NT2/D1 (cell line): ENCODE measurements at regions not wholly inside any gene's neighbourhood (a gene's known extent, or its start where the extent isn't known, plus 50 kb on each side); places are given as distances from the start of the nearest gene placed in this dataset.

Source experiments
- DNase-seq: peaks from one replicate; pipeline ENCODE4 v3.0.0-alpha.2; 2011; ENCODE audit warnings: low read depth, low spot score
- H3K27me3 ChIP-seq: 2 replicates; pipeline ENCODE4 v1.6.0; 2011; ENCODE audit warnings: mild to moderate bottlenecking; ENCODE audit not compliant: insufficient read length, insufficient read depth
- H3K36me3 ChIP-seq: 2 replicates; pipeline ENCODE4 v1.6.1; 2011; ENCODE audit warnings: mild to moderate bottlenecking, low read length, mixed read lengths; ENCODE audit not compliant: insufficient read depth, insufficient read length
- H3K4me1 ChIP-seq: 2 replicates; pipeline ENCODE4 v1.5.1; 2011; ENCODE audit not compliant: insufficient read depth, insufficient read length
- H3K4me3 ChIP-seq: 2 replicates; pipeline ENCODE4 v1.5.1; 2011; ENCODE audit warnings: low read depth; ENCODE audit not compliant: insufficient read length
- H3K9ac ChIP-seq: 2 replicates; pipeline ENCODE4 v1.6.0; 2011; ENCODE audit warnings: low read depth; ENCODE audit not compliant: insufficient read length
- H3K9me3 ChIP-seq: 2 replicates; pipeline ENCODE4 v1.5.1; 2011; ENCODE audit warnings: mild to moderate bottlenecking, low read length; ENCODE audit not compliant: insufficient read depth
- SUZ12 ChIP-seq: IDR thresholded peaks from 2 replicates; pipeline ENCODE4 v1.6.1; 2011; ENCODE audit not compliant: insufficient read length, insufficient read depth; ENCODE audit errors: extremely low read depth
- YY1 ChIP-seq: IDR thresholded peaks from 2 replicates; pipeline ENCODE4 v1.6.1; 2011; ENCODE audit not compliant: insufficient read length, insufficient read depth
- ZNF274 ChIP-seq: IDR thresholded peaks from 2 replicates; pipeline ENCODE4 v1.6.1; 2011; ENCODE audit warnings: mild to moderate bottlenecking, low read depth, low read length

- DNase-seq = no peak
- Histone ChIP-seq H3K27me3 (no peaks in the 10 kb centered on the region), H3K36me3 (no peaks in the 10 kb centered on the region), H3K4me3 (no peak overlapping the region), H3K9me3 (no peaks in the 10 kb centered on the region), H3K4me1 (no peaks in the 10 kb centered on the region), H3K9ac (no peak overlapping the region)
- TF ChIP-seq YY1 = no peak
Observed at GRCh38 chrX:13250826-13251580, 68.8 kb downstream of the ATXN3L start.

DNA sequence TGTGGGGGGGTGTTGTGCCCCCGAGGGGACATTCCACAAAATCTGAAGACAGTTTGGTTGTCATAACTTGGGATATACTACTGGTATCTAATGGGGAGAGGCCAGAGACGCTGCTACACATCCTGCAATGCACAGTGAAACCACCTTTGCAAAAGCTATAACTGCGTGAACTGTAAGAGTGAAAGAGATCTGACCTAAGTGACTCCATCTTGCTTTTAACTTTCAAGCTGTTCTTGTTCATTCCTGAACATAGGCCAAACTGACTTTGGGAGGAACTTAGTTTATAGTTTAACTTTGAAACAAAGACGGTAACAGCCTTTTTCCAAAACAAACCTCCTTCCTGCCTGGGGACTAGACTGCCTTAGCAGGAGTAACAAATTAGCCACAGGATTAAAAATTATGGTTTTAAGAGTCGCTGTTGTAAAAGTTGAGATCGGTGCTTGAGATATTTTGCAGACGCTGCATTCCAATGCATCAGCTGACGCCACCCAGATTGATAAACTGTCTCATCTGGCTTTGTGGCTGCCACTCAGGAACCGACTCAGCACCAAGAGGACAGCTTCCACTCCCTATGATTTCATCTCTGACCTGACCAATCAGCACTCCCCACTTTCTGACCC, 70.9 kb downstream of the ATXN3L start:
- no peak for DNase-seq
- H3K9me3 ChIP-seq = peaks cover 6% of the 10 kb centered on the region; the same call in 1 of the 2 replicates

GRCh38 chrX:13239272-13239671, 80.6 kb downstream of the ATXN3L start:
- Histone ChIP-seq H3K9me3 (no peaks in the 10 kb centered on the region), H3K4me3 (no peak overlapping the region), H3K9ac (no peak overlapping the region), H3K27me3 (no peaks in the 10 kb centered on the region), H3K36me3 (no peaks in the 10 kb centered on the region), H3K4me1 (peaks cover 2% of the 10 kb centered on the region)
- no peak for DNase-seq
- TF ChIP-seq YY1 (no peak), ZNF274 (no peak), SUZ12 (no peak)

More for the DNA sequence above, 70.9 kb downstream of the ATXN3L start:
- TF ChIP-seq YY1 (no peak), ZNF274 (no peak), SUZ12 (no peak)
- H3K27me3 ChIP-seq = no peaks in the 10 kb centered on the region
- H3K9ac ChIP-seq = no peak overlapping the region
- no peak overlapping the region for H3K4me3 ChIP-seq
- H3K4me1 ChIP-seq = no peaks in the 10 kb centered on the region
- H3K36me3 ChIP-seq = no peaks in the 10 kb centered on the region

GRCh38 chrX:13235930-13236329, 83.9 kb downstream of the ATXN3L start:
- H3K36me3 ChIP-seq = no peaks in the 10 kb centered on the region
- no peaks in the 10 kb centered on the region for H3K4me1 ChIP-seq
- H3K9ac ChIP-seq = no peak overlapping the region
- H3K9me3 ChIP-seq = no peaks in the 10 kb centered on the region
- H3K4me3 ChIP-seq = no peak overlapping the region
- no peaks in the 10 kb centered on the region for H3K27me3 ChIP-seq
- DNase-seq = no peak
- TF ChIP-seq ZNF274 (no peak), SUZ12 (no peak), YY1 (no peak)

DNA sequence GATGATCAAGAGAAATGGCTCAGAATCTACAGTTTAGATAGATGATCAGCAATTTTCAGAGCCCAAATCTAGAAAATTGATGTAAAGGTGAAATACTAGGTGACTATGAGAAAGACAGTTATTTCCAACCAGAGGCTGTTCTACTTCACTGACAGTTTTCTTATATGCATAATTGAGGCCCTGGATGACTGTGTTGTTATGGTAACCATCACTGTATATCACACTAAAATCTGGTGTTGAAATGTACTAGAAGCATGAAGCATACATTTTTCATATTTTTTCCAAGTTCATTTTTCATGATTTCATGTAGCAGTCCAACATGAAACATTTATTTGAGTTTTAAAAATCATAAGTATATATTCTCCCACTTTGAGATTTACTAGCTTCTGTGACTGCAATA, 87.4 kb downstream of the ATXN3L start:
- H3K4me1 ChIP-seq = no peaks in the 10 kb centered on the region
- no peaks in the 10 kb centered on the region for H3K36me3 ChIP-seq
- H3K9ac ChIP-seq = no peak overlapping the region
- no peak for TF ChIP-seq YY1
- TF ChIP-seq ZNF274 = no peak
- TF ChIP-seq SUZ12 = no peak
- H3K9me3 ChIP-seq = no peaks in the 10 kb centered on the region
- no peak for DNase-seq
- H3K27me3 ChIP-seq = no peaks in the 10 kb centered on the region
- no peak overlapping the region for H3K4me3 ChIP-seq

DNA sequence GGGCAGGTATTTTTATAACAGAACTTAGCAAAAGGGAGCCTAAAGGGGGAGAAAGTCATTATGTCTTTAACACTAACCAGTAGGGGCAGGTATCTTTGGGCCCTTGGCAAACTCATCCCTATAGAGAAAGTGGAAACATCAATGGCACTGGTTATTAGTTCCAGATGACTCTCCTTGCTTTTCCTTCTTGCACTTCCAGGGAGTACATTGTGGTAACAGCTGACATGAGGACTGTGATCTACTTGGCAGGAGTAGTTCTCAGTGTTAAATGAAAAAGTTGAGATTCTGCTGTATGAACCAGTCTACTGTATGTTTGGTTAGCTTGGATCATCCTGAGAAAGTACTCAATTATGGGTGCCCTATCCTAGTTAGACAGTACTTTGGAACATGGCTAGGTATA, 93.6 kb downstream of the ATXN3L start:
- Histone ChIP-seq H3K9ac (no peak overlapping the region), H3K9me3 (0 out of 2 replicates have a peak, but pooled peaks cover 4% of the 10 kb centered on the region)
- TF ChIP-seq SUZ12 (no peak), ZNF274 (no peak), YY1 (no peak)

DNA sequence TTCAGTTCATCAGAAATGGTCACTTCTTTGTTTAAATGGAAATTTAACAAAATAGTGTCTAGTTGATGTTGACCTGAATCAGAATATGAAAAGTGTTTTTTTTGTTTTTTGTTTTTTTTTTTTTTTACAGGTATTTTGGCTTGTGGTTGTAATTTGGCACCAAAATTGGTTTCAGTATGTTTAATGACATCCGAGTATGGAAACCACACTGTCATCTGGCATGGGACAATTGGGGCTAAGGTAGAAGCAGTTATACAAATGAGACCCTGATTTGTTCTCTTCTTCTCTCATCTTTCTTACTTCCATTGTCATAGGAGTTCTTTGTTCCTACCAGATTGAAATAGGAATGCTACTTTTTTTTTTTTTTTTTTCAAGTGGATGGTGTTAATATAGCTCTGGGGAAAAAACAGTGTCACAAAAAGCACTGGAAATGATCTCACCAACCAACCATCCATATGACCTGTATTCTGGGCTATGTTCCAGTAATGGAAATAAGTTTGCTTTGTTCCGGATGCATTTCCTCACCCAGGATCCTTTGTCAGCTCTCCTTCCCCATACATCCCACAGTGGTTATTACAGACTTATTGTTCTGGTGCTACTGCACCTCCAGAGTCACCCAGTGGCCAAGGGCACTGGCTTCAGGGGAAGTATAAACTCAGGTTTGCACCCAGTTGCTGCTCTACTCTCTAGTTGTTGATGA, 95.8 kb downstream of the ATXN3L start:
- Histone ChIP-seq H3K4me1 (no peaks in the 10 kb centered on the region), H3K9ac (no peak overlapping the region), H3K9me3 (0 out of 2 replicates have a peak, but pooled peaks cover 4% of the 10 kb centered on the region), H3K27me3 (no peaks in the 10 kb centered on the region), H3K4me3 (no peak overlapping the region), H3K36me3 (no peaks in the 10 kb centered on the region)
- DNase-seq = no peak
- TF ChIP-seq YY1 = no peak
- no peak for TF ChIP-seq SUZ12
- TF ChIP-seq ZNF274 = no peak

More for the DNA sequence above, 93.6 kb downstream of the ATXN3L start:
- Histone ChIP-seq H3K36me3 (no peaks in the 10 kb centered on the region), H3K4me3 (no peak overlapping the region), H3K4me1 (no peaks in the 10 kb centered on the region), H3K27me3 (no peaks in the 10 kb centered on the region)
- DNase-seq = no peak
